WTC11 (cell line): ENCODE measurements at regions not wholly inside any gene's neighbourhood (a gene's known extent, or its start where the extent isn't known, plus 50 kb on each side); places are given as distances from the start of the nearest gene placed in this dataset.

Source experiments
- ATAC-seq: fragments of 200-7000 bp; cut with Tn5 transposase; 2 replicates; pipeline ENCODE4 v1.10.0; 2021; ENCODE audit warnings: mild to moderate bottlenecking, moderate library complexity
- CTCF ChIA-PET: fragments of 300-600 bp; sonication (Branson Sonifier 250); formaldehyde crosslinking; loops from one replicate; lab custom pipeline; 2021; ENCODE audit warnings: antibody characterized with exemption; lab: Charles Lee
- POLR2A ChIA-PET: fragments of 350-600 bp; sonication (Branson Sonifier 250); formaldehyde crosslinking; loops from one replicate; lab custom pipeline; 2021; ENCODE audit warnings: antibody characterized with exemption; lab: Charles Lee
- DNase-seq: peaks from one replicate; pipeline ENCODE4 v3.0.0; 2021; ENCODE audit warnings: low spot score
- H3K27ac Mint-ChIP-seq: 2 replicates; pipeline ENCODE4 v1.8.0; 2021; ENCODE audit warnings: mixed read lengths
- H3K27me3 Mint-ChIP-seq: 2 replicates; pipeline ENCODE4 v1.8.0; 2021; ENCODE audit warnings: low read depth, mild to moderate bottlenecking, moderate library complexity, mixed read lengths
- H3K36me3 Mint-ChIP-seq: 2 replicates; pipeline ENCODE4 v1.8.0; 2021; ENCODE audit warnings: mixed read lengths
- H3K4me1 Mint-ChIP-seq: 2 replicates; pipeline ENCODE4 v1.8.0; 2022; ENCODE audit warnings: mixed read lengths
- H3K4me3 Mint-ChIP-seq: 2 replicates; pipeline ENCODE4 v1.8.0; 2021; ENCODE audit warnings: mild to moderate bottlenecking, moderate library complexity, mixed read lengths
- H3K9me3 Mint-ChIP-seq: 2 replicates; pipeline ENCODE4 v1.8.0; 2021; ENCODE audit warnings: mixed read lengths
- AFF4 ChIP-seq: sonication (generic); formaldehyde crosslinking; IDR thresholded peaks from 2 replicates; pipeline ENCODE4 v1.8.1; 2023; ENCODE audit warnings: mild to moderate bottlenecking, missing genetic modification reagents, borderline replicate concordance
- CBFB ChIP-seq: sonication (generic); formaldehyde crosslinking; IDR thresholded peaks from 2 replicates; pipeline ENCODE4 v1.8.1; 2022; ENCODE audit warnings: mild to moderate bottlenecking, low read depth, missing genetic modification reagents
- E2F5 ChIP-seq: sonication (generic); formaldehyde crosslinking; IDR thresholded peaks from 2 replicates; pipeline ENCODE4 v1.8.1; 2022; ENCODE audit warnings: mild to moderate bottlenecking, moderate library complexity, missing genetic modification reagents
- EMX1 ChIP-seq: fragments of 250-450 bp; sonication (Bioruptor Pico); IDR thresholded peaks from 2 replicates; pipeline ENCODE4 v1.8.0; 2021; ENCODE audit warnings: mild to moderate bottlenecking
- ETV6 ChIP-seq: sonication (generic); formaldehyde crosslinking; IDR thresholded peaks from 2 replicates; pipeline ENCODE4 v1.8.1; 2022; ENCODE audit warnings: mild to moderate bottlenecking, missing genetic modification reagents
- GABPB1 ChIP-seq: sonication (generic); formaldehyde crosslinking; IDR thresholded peaks from 2 replicates; pipeline ENCODE4 v1.8.1; 2023; ENCODE audit warnings: mild to moderate bottlenecking, missing genetic modification reagents
- GRHL2 ChIP-seq: fragments of 250-450 bp; sonication (Bioruptor Pico); IDR thresholded peaks from 2 replicates; pipeline ENCODE4 v1.8.0; 2022; ENCODE audit warnings: mild to moderate bottlenecking, moderate library complexity; ENCODE audit not compliant: insufficient replicate concordance, severe bottlenecking
- IRF2 ChIP-seq: sonication (generic); formaldehyde crosslinking; IDR thresholded peaks from 2 replicates; pipeline ENCODE4 v1.8.0; 2022; ENCODE audit warnings: low read depth, missing genetic modification reagents, borderline replicate concordance
- KAT7 ChIP-seq: sonication (generic); formaldehyde crosslinking; IDR thresholded peaks from 2 replicates; pipeline ENCODE4 v1.8.1; 2023; ENCODE audit warnings: missing genetic modification reagents, mild to moderate bottlenecking, borderline replicate concordance
- MLX ChIP-seq: sonication (generic); formaldehyde crosslinking; IDR thresholded peaks from 2 replicates; pipeline ENCODE4 v1.8.1; 2023; ENCODE audit warnings: mild to moderate bottlenecking, missing genetic modification reagents, moderate library complexity
- NFATC4 ChIP-seq: fragments of 250-450 bp; sonication (Bioruptor Pico); IDR thresholded peaks from 2 replicates; pipeline ENCODE4 v1.9.0; 2021; ENCODE audit warnings: mild to moderate bottlenecking
- NR2C2 ChIP-seq: sonication (generic); formaldehyde crosslinking; IDR thresholded peaks from 2 replicates; pipeline ENCODE4 v1.8.0; 2022; ENCODE audit warnings: mild to moderate bottlenecking, missing genetic modification reagents
- PRDM15 ChIP-seq: sonication (generic); formaldehyde crosslinking; IDR thresholded peaks from 2 replicates; pipeline ENCODE4 v1.8.0; 2022; ENCODE audit warnings: missing genetic modification reagents
- SOX15 ChIP-seq: fragments of 250-450 bp; sonication (Bioruptor Pico); IDR thresholded peaks from 2 replicates; pipeline ENCODE4 v1.9.0; 2021; ENCODE audit warnings: mild to moderate bottlenecking
- ZNF263 ChIP-seq: sonication (generic); formaldehyde crosslinking; IDR thresholded peaks from 2 replicates; pipeline ENCODE4 v1.8.1; 2022; ENCODE audit warnings: low read depth, mild to moderate bottlenecking, moderate library complexity, missing genetic modification reagents
- ZNF396 ChIP-seq: fragments of 250-450 bp; sonication (Bioruptor Pico); IDR thresholded peaks from 2 replicates; pipeline ENCODE4 v1.8.0; 2021; ENCODE audit warnings: mild to moderate bottlenecking, moderate library complexity, borderline replicate concordance
- ZNF532 ChIP-seq: fragments of 250-450 bp; sonication (Bioruptor Pico); IDR thresholded peaks from 2 replicates; pipeline ENCODE4 v1.9.0; 2021; ENCODE audit warnings: mild to moderate bottlenecking, borderline replicate concordance

- TF ChIP-seq AFF4, result no peak
Measured at GRCh38 chr21:15560383-15561056, 169.3 kb upstream of the USP25 start (continued).

- no peak overlapping the region for H3K4me3 Mint-ChIP-seq
- peaks cover 40% of the 10 kb centered on the region for H3K4me1 Mint-ChIP-seq
- TF ChIP-seq NFATC4 (CRISPR knock-in tag), result no peak
- no peak for TF ChIP-seq ZNF263 (CRISPR knock-in tag)
- H3K36me3 Mint-ChIP-seq, result peaks cover 12% of the 10 kb centered on the region
- ATAC-seq (no peak), DNase-seq (no peak)
- no peak overlapping the region for H3K27ac Mint-ChIP-seq
- ChIA-PET POLR2A (no interaction called here), CTCF (interaction anchor here (1.5 kb wide), 1 partner anchor 42 kb away, joined by 5 read pairs; no protein-coding TSS in a partner anchor)
- peaks cover 38% of the 10 kb centered on the region for H3K27me3 Mint-ChIP-seq
- H3K9me3 Mint-ChIP-seq, result peaks cover 20% of the 10 kb centered on the region
Measured at GRCh38 chr21:15562748-15563147, 167.0 kb upstream of the USP25 start.

- H3K4me3 Mint-ChIP-seq, result no peak overlapping the region
- CTCF ChIA-PET, result interaction anchor here (1.4 to 3.0 kb wide), 2 partner anchors 12 to 44 kb away, joined by 6 to 13 read pairs; no protein-coding TSS in a partner anchor
- peaks cover 6% of the 10 kb centered on the region; the same call in 1 of the 2 replicates for H3K9me3 Mint-ChIP-seq
- no peak for DNase-seq
- POLR2A ChIA-PET, result no interaction called here
- H3K4me1 Mint-ChIP-seq, result peaks cover 32% of the 10 kb centered on the region
- TF ChIP-seq E2F5 (CRISPR knock-in tag), result no peak
- no peak for TF ChIP-seq GRHL2
- TF ChIP-seq ETV6, result no peak
- TF ChIP-seq ZNF396 (CRISPR knock-in tag), result no peak
- no peak for TF ChIP-seq EMX1 (CRISPR knock-in tag)
- TF ChIP-seq SOX15 (CRISPR knock-in tag), result no peak
- no peak for TF ChIP-seq MLX (CRISPR knock-in tag)
- no peak for TF ChIP-seq KAT7 (CRISPR knock-in tag)
- no peak for TF ChIP-seq GABPB1 (CRISPR knock-in tag)
- no peak for TF ChIP-seq IRF2
- no peak for TF ChIP-seq PRDM15 (CRISPR knock-in tag)
- TF ChIP-seq ZNF532 (CRISPR knock-in tag), result no peak
- no peak for TF ChIP-seq NR2C2 (CRISPR knock-in tag)
- no peak for TF ChIP-seq CBFB (CRISPR knock-in tag)
- TF ChIP-seq, all 79 proteins: peak for 0
- no peak overlapping the region for H3K27ac Mint-ChIP-seq
- H3K27me3 Mint-ChIP-seq, result peaks cover 33% of the 10 kb centered on the region
- H3K36me3 Mint-ChIP-seq, result no peaks in the 10 kb centered on the region
- no peak for ATAC-seq
Measured at GRCh38 chr21:15564907-15565306, 164.9 kb upstream of the USP25 start.
